Upper lobe of left lung (tissue), 4 donors: ENCODE measurements at regions not wholly inside any gene's neighbourhood (a gene's known extent, or its start where the extent isn't known, plus 50 kb on each side); places are given as distances from the start of the nearest gene placed in this dataset.

Experiments used
- POLR2A ChIP-seq, 4 donors: fragments of 450-650 bp; IDR thresholded peaks; one replicate each; pipeline ENCODE4 v1.5.1; 2016 to 2017; ENCODE audit warnings: antibody characterized with exemption in 4 of 4, mild to moderate bottlenecking in 2 of 4
- POLR2AphosphoS5 ChIP-seq, 2 donors: sonication (generic); formaldehyde crosslinking; IDR thresholded peaks; one replicate each; pipeline ENCODE4 v1.5.1; 2017; ENCODE audit warnings: antibody characterized with exemption in 2 of 2
- TF ChIP-seq, protein P1 (sequence below), 6 experiments: fragments of 450-650 bp in 4 of 6; fragments of 200-600 bp in 2 of 6; sonication (generic) in 2 of 6; IDR thresholded peaks; one replicate each; pipeline ENCODE4 v1.5.1; 2016 to 2019; ENCODE audit warnings: antibody characterized with exemption in 6 of 6

- TF ChIP-seq, protein P1, sequence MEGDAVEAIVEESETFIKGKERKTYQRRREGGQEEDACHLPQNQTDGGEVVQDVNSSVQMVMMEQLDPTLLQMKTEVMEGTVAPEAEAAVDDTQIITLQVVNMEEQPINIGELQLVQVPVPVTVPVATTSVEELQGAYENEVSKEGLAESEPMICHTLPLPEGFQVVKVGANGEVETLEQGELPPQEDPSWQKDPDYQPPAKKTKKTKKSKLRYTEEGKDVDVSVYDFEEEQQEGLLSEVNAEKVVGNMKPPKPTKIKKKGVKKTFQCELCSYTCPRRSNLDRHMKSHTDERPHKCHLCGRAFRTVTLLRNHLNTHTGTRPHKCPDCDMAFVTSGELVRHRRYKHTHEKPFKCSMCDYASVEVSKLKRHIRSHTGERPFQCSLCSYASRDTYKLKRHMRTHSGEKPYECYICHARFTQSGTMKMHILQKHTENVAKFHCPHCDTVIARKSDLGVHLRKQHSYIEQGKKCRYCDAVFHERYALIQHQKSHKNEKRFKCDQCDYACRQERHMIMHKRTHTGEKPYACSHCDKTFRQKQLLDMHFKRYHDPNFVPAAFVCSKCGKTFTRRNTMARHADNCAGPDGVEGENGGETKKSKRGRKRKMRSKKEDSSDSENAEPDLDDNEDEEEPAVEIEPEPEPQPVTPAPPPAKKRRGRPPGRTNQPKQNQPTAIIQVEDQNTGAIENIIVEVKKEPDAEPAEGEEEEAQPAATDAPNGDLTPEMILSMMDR (IDR thresholded peaks at IDR 0.05) = no peak
- no peak for TF ChIP-seq POLR2AphosphoS5 (IDR thresholded peaks at IDR 0.05)
- no peak for TF ChIP-seq POLR2A (IDR thresholded peaks at IDR 0.05)
Measured at GRCh38 chr13:78299832-78300623, 303.3 kb downstream of the POU4F1 start.
